Upper lobe of left lung (tissue), 4 donors: ENCODE measurements at regions not wholly inside any gene's neighbourhood (a gene's known extent, or its start where the extent isn't known, plus 50 kb on each side); places are given as distances from the start of the nearest gene placed in this dataset.

Source experiments
- EP300 ChIP-seq, 4 donors: sonication (generic); formaldehyde crosslinking; IDR thresholded peaks; one replicate each; pipeline ENCODE4 v1.5.1; 2017; ENCODE audit warnings: antibody characterized with exemption in 4 of 4, control low read depth in 2 of 4
- POLR2A ChIP-seq, 4 donors: fragments of 450-650 bp; IDR thresholded peaks; one replicate each; pipeline ENCODE4 v1.5.1; 2016 to 2017; ENCODE audit warnings: antibody characterized with exemption in 4 of 4, mild to moderate bottlenecking in 2 of 4
- TF ChIP-seq, protein P1 (sequence below), 6 experiments: fragments of 450-650 bp in 4 of 6; fragments of 200-600 bp in 2 of 6; sonication (generic) in 2 of 6; IDR thresholded peaks; one replicate each; pipeline ENCODE4 v1.5.1; 2016 to 2019; ENCODE audit warnings: antibody characterized with exemption in 6 of 6

DNA sequence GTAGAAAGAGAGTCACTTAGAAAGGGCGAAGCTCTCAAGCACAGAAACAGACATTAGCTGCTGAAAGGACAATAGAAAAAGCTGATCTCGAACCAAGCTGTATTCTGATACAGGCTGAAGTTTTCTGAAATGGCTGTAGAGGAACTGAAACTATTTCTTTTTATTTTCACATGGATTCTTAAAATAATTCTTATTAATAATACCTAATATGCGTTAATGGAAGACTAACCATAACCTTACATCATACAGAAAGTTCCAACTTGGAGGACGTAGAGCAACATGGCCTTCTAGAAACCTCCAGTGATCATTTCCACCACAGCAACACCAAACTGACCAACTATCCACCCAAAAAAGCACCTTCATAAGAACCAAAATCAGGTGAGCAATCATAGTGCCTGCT lies 52.8 kb upstream of the ACADM start:
- TF ChIP-seq POLR2A (IDR thresholded peaks at IDR 0.05) (no peak), EP300 (IDR thresholded peaks at IDR 0.05) (no peak)
- TF ChIP-seq, protein P1, sequence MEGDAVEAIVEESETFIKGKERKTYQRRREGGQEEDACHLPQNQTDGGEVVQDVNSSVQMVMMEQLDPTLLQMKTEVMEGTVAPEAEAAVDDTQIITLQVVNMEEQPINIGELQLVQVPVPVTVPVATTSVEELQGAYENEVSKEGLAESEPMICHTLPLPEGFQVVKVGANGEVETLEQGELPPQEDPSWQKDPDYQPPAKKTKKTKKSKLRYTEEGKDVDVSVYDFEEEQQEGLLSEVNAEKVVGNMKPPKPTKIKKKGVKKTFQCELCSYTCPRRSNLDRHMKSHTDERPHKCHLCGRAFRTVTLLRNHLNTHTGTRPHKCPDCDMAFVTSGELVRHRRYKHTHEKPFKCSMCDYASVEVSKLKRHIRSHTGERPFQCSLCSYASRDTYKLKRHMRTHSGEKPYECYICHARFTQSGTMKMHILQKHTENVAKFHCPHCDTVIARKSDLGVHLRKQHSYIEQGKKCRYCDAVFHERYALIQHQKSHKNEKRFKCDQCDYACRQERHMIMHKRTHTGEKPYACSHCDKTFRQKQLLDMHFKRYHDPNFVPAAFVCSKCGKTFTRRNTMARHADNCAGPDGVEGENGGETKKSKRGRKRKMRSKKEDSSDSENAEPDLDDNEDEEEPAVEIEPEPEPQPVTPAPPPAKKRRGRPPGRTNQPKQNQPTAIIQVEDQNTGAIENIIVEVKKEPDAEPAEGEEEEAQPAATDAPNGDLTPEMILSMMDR (IDR thresholded peaks at IDR 0.05): no peak
